H1 (cell line): ENCODE measurements at regions not wholly inside any gene's neighbourhood (a gene's known extent, or its start where the extent isn't known, plus 50 kb on each side); places are given as distances from the start of the nearest gene placed in this dataset.

Experiments used
- CTCF ChIA-PET: fragments of 300-600 bp; sonication (Branson Sonifier 250); formaldehyde crosslinking; loops from one replicate; lab custom pipeline; 2021; ENCODE audit not compliant: partially characterized antibody; lab: Charles Lee
- POLR2A ChIA-PET: fragments of 300-600 bp; sonication (Branson Sonifier 250); formaldehyde crosslinking; loops from one replicate; lab custom pipeline; 2021; ENCODE audit warnings: inconsistent platforms; ENCODE audit not compliant: partially characterized antibody; lab: Charles Lee
- DNase-seq, 2 experiments: peaks; one replicate each; pipeline versions ENCODE4 v3.0.0 to v3.0.0-alpha.2; 2010 to 2022; ENCODE audit warnings: low spot score in 2 of 2, low read depth in 1 of 2, mixed read lengths in 1 of 2
- FAIRE-seq: peaks from 2 replicates; lab custom pipeline; 2011; peaks lifted over from hg19 to GRCh38; lab: Jason Lieb, UNC
- H2AFZ ChIP-seq: 2 replicates; pipeline ENCODE4 v1.8.1; 2012; ENCODE audit warnings: low read length, inconsistent platforms
- H2AK5ac ChIP-seq: 2 replicates; pipeline ENCODE4 v1.6.1; 2013; ENCODE audit warnings: low read depth, low read length
- H2BK120ac ChIP-seq: replicated peaks from 2 replicates; pipeline ENCODE3; 2013; ENCODE audit warnings: low read depth, low read length, inconsistent platforms
- H2BK12ac ChIP-seq: 2 replicates; pipeline ENCODE4 v1.6.1; 2013; ENCODE audit warnings: low read depth, low read length
- H2BK15ac ChIP-seq: 2 replicates; pipeline ENCODE4 v1.6.1; 2013; ENCODE audit warnings: low read length
- H2BK20ac ChIP-seq: 2 replicates; pipeline ENCODE4 v1.6.1; 2013; ENCODE audit warnings: low read length
- H2BK5ac ChIP-seq: 2 replicates; pipeline ENCODE4 v1.6.1; 2013; ENCODE audit warnings: low read depth, low read length
- H3K14ac ChIP-seq: 2 replicates; pipeline ENCODE4 v1.6.1; 2013; ENCODE audit warnings: inconsistent platforms; ENCODE audit not compliant: insufficient read length
- H3K18ac ChIP-seq: 2 replicates; pipeline ENCODE4 v1.6.1; 2013; ENCODE audit warnings: low read length; ENCODE audit errors: extremely low read depth
- H3K23ac ChIP-seq: 2 replicates; pipeline ENCODE4 v1.6.1; 2013; ENCODE audit warnings: inconsistent platforms; ENCODE audit not compliant: insufficient read length
- H3K23me2 ChIP-seq: 2 replicates; pipeline ENCODE4 v1.6.1; 2013; ENCODE audit warnings: low read depth, low read length
- H3K27ac ChIP-seq: 2 replicates; pipeline ENCODE4 v1.6.1; 2011; ENCODE audit warnings: low read depth, low read length, inconsistent platforms
- H3K27me3 ChIP-seq, 4 experiments: replicated peaks in 1 of 4; 1 replicate in 1 of 4; 2 replicates in 3 of 4; pipeline versions ENCODE4 v1.6.1 to v1.8.1; 2011 to 2013; ENCODE audit warnings: low read length in 3 of 4, mild to moderate bottlenecking in 3 of 4, inconsistent platforms in 2 of 4, mixed read lengths in 2 of 4, moderate library complexity in 1 of 4; ENCODE audit not compliant: control insufficient read depth in 3 of 4, insufficient read depth in 3 of 4; ENCODE audit errors: extremely low read depth in 1 of 4
- H3K36me3 ChIP-seq, 4 experiments: 2 replicates each; pipeline versions ENCODE4 v1.6.1 to v1.8.1; 2011 to 2013; ENCODE audit warnings: mild to moderate bottlenecking in 4 of 4, low read length in 3 of 4, moderate library complexity in 2 of 4, control low read depth in 1 of 4, inconsistent platforms in 1 of 4; ENCODE audit not compliant: insufficient read depth in 4 of 4, control insufficient read depth in 2 of 4
- H3K4ac ChIP-seq: replicated peaks from 2 replicates; pipeline ENCODE3; 2013; ENCODE audit warnings: low read length, low read depth, mixed read lengths, inconsistent platforms; ENCODE audit not compliant: insufficient read length
- H3K4me1 ChIP-seq, 4 experiments: replicated peaks in 1 of 4; 1 replicate in 1 of 4; 2 replicates in 3 of 4; pipeline versions ENCODE4 v1.6.1 to v1.8.1; 2011 to 2013; ENCODE audit warnings: low read length in 3 of 4, inconsistent platforms in 2 of 4, mixed read lengths in 1 of 4; ENCODE audit not compliant: insufficient read depth in 4 of 4, control insufficient read depth in 3 of 4
- H3K4me2 ChIP-seq, 2 experiments: 2 replicates each; pipeline versions ENCODE4 v1.6.1 to v1.8.1; 2011 to 2013; ENCODE audit warnings: low read depth in 2 of 2, low read length in 2 of 2, control low read depth in 1 of 2, inconsistent platforms in 1 of 2, mild to moderate bottlenecking in 1 of 2; ENCODE audit not compliant: insufficient read depth in 1 of 2
- H3K4me3 ChIP-seq, 4 experiments: fragments of 200-600, 300-600 bp in 1 of 4; sonication (generic), shearing (Covaris generic), sonication (Bioruptor Twin) in 1 of 4; 2 replicates each; pipeline versions ENCODE4 v1.5.1 to v1.8.1; 2011 to 2016; ENCODE audit warnings: low read length in 4 of 4, low read depth in 3 of 4, control low read depth in 2 of 4, inconsistent platforms in 2 of 4, mild to moderate bottlenecking in 2 of 4, mixed read lengths in 1 of 4, moderate library complexity in 1 of 4; ENCODE audit not compliant: insufficient read depth in 2 of 4; ENCODE audit errors: extremely low read depth in 1 of 4
- H3K56ac ChIP-seq: replicated peaks from 2 replicates; pipeline ENCODE3; 2013; ENCODE audit warnings: low read depth, mild to moderate bottlenecking, mixed read lengths, low read length, inconsistent platforms; ENCODE audit not compliant: insufficient read length
- H3K79me1 ChIP-seq: 2 replicates; pipeline ENCODE4 v1.6.1; 2013; ENCODE audit warnings: low read depth, low read length, control low read depth
- H3K79me2 ChIP-seq, 2 experiments: 2 replicates each; pipeline versions ENCODE4 v1.6.1 to v1.8.1; 2012 to 2013; ENCODE audit warnings: low read length in 2 of 2, mild to moderate bottlenecking in 2 of 2, inconsistent platforms in 1 of 2; ENCODE audit not compliant: insufficient read depth in 2 of 2, control insufficient read depth in 1 of 2
- H3K9ac ChIP-seq, 4 experiments: replicated peaks in 1 of 4; 1 replicate in 1 of 4; 2 replicates in 3 of 4; pipeline versions ENCODE4 v1.6.1 to v1.8.1; 2011 to 2013; ENCODE audit warnings: low read depth in 3 of 4, low read length in 3 of 4, control low read depth in 2 of 4, mild to moderate bottlenecking in 2 of 4, moderate library complexity in 2 of 4, inconsistent platforms in 1 of 4; ENCODE audit errors: extremely low read depth in 1 of 4
- H3K9me3 ChIP-seq, 2 experiments: 2 replicates each; pipeline versions ENCODE4 v1.6.1 to v1.8.1; 2012 to 2013; ENCODE audit warnings: mild to moderate bottlenecking in 2 of 2, moderate library complexity in 2 of 2, control low read depth in 1 of 2, inconsistent platforms in 1 of 2, low read depth in 1 of 2, low read length in 1 of 2, mixed read lengths in 1 of 2; ENCODE audit not compliant: insufficient read depth in 2 of 2
- H4K20me1 ChIP-seq, 2 experiments: replicated peaks in 1 of 2; 2 replicates each; pipeline versions ENCODE3 to v1.8.1; 2011 to 2013; ENCODE audit warnings: inconsistent platforms in 2 of 2, low read length in 2 of 2, mild to moderate bottlenecking in 1 of 2; ENCODE audit not compliant: insufficient read depth in 2 of 2, control insufficient read depth in 1 of 2
- H4K5ac ChIP-seq: 2 replicates; pipeline ENCODE4 v1.6.1; 2013; ENCODE audit warnings: low read length, low read depth, mixed read lengths, inconsistent platforms; ENCODE audit not compliant: insufficient read length
- H4K8ac ChIP-seq: 2 replicates; pipeline ENCODE4 v1.8.0; 2013; ENCODE audit warnings: mild to moderate bottlenecking, moderate library complexity, low read length, inconsistent platforms; ENCODE audit not compliant: insufficient read depth; ENCODE audit errors: extremely low read depth
- H4K91ac ChIP-seq: replicated peaks from 2 replicates; pipeline ENCODE3; 2013; ENCODE audit warnings: low read length, mixed read lengths, inconsistent platforms; ENCODE audit not compliant: insufficient read length
- KDM5A ChIP-seq: fragments of 200-600 bp; IDR thresholded peaks from 2 replicates; pipeline ENCODE4 v1.7.1; 2012; ENCODE audit warnings: mild to moderate bottlenecking, low read length, inconsistent platforms, mixed read lengths
- NANOG ChIP-seq: IDR thresholded peaks from 2 replicates; pipeline ENCODE4 v1.6.1; 2011; ENCODE audit warnings: low read length, low read depth, mild to moderate bottlenecking, inconsistent platforms; ENCODE audit not compliant: insufficient read depth, poor library complexity, severe bottlenecking
- PHF8 ChIP-seq: fragments of 200-600 bp; sonication (generic); conservative IDR thresholded peaks from 2 replicates; pipeline ENCODE4 v1.7.1; 2012; ENCODE audit warnings: low read depth, mild to moderate bottlenecking, inconsistent platforms, low read length, moderate library complexity
- RAD21 ChIP-seq, 2 experiments: IDR thresholded peaks in 1 of 2; conservative IDR thresholded peaks in 1 of 2; 2 replicates each; pipeline ENCODE4 v1.6.1; 2011; ENCODE audit warnings: low read depth in 2 of 2, low read length in 2 of 2, improper control_type of control experiment in 1 of 2, inconsistent platforms in 1 of 2, mild to moderate bottlenecking in 1 of 2, moderate library complexity in 1 of 2
- SIN3A ChIP-seq, 2 experiments: IDR thresholded peaks in 1 of 2; conservative IDR thresholded peaks in 1 of 2; 2 replicates each; pipeline ENCODE4 v1.6.1; 2011 to 2012; ENCODE audit warnings: low read length in 2 of 2, improper control_type of control experiment in 1 of 2, low read depth in 1 of 2, mild to moderate bottlenecking in 1 of 2
- SP2 ChIP-seq: IDR thresholded peaks from 2 replicates; pipeline ENCODE4 v1.6.1; 2012; ENCODE audit warnings: mild to moderate bottlenecking, low read length, inconsistent platforms
- TCF12 ChIP-seq: IDR thresholded peaks from 2 replicates; pipeline ENCODE4 v1.6.1; 2011; ENCODE audit warnings: low read depth, mild to moderate bottlenecking, low read length
- ZNF274 ChIP-seq: IDR thresholded peaks from 2 replicates; pipeline ENCODE4 v1.7.0; 2012; ENCODE audit warnings: low read length, borderline replicate concordance; ENCODE audit errors: extremely low read depth
- WGBS, 2 experiments: shearing (Covaris generic) in 1 of 2; methylation state at CpG; one replicate each; pipeline versions ENCODE4 v1.1.6 to v1.1.7; 2013 to 2015; ENCODE audit warnings: low lambda C conversion rate in 2 of 2, mixed read lengths in 2 of 2, inconsistent platforms in 1 of 2, low coverage in 1 of 2, missing lambda C conversion rate in 1 of 2; ENCODE audit not compliant: insufficient replicate concordance in 2 of 2, insufficient coverage in 1 of 2, insufficient read length in 1 of 2; ENCODE audit errors: extremely low coverage in 1 of 2, missing lambda C conversion rate in 1 of 2; 5-methylcytosine and 5-hydroxymethylcytosine counted together

GRCh38 chr13:20350382-20350763, 118.3 kb upstream of the GJB6 start:
- TF ChIP-seq PHF8 (no peak), RAD21 (IDR thresholded peaks at IDR 0.05 in 1 of 2, conservative IDR thresholded peaks at IDR 0.05 in 1 of 2; ENCODE audit: low read depth in 2 of 2, low read length in 2 of 2) (no peak), TCF12 (no peak), NANOG (no peak), KDM5A (no peak), SIN3A (conservative IDR thresholded peaks at IDR 0.05 in 1 of 2, IDR thresholded peaks at IDR 0.05 in 1 of 2; ENCODE audit: low read depth in 1 of 2, low read length in 2 of 2) (no peak), ZNF274 (no peak), SP2 (no peak)
- TF ChIP-seq, all 59 proteins: peak for 0
- no peak overlapping the region for H3K14ac ChIP-seq
- H3K27ac ChIP-seq, result no peak overlapping the region
- peaks cover 0 to 7% of the 10 kb centered on the region in 2 experiments for H4K20me1 ChIP-seq
- no peak for FAIRE-seq
- no peak overlapping the region for H4K5ac ChIP-seq
- no peak overlapping the region for H2AK5ac ChIP-seq
- peaks cover 0 to 2% of the 10 kb centered on the region in 2 experiments; a peak in 1 of 4 replicates for H3K9me3 ChIP-seq
- no peak overlapping the region for H4K91ac ChIP-seq
- WGBS, 2 experiments, result 100% methylated on average over 3 of the region's 3 CpGs; no CpG with 5 or more reads in 1 of the 2 experiments
- no peak overlapping the region for H3K9ac ChIP-seq
- no peaks in the 10 kb centered on the region for H3K79me2 ChIP-seq
- H3K4ac ChIP-seq, result no peak overlapping the region
- H3K27me3 ChIP-seq, result no peaks in the 10 kb centered on the region; a peak in 1 of 7 replicates
- H3K4me1 ChIP-seq, result peaks cover 0 to 7% (median 6%) of the 10 kb centered on the region in 4 experiments; a peak in 2 of 7 replicates
- no peak overlapping the region for H2BK15ac ChIP-seq
- no peak overlapping the region for H4K8ac ChIP-seq
- no peak overlapping the region for H2BK5ac ChIP-seq
- no peak overlapping the region for H2BK12ac ChIP-seq
- ChIA-PET CTCF (interaction anchor here (1.3 kb wide), 1 partner anchor 154 kb away, joined by 3 read pairs; no protein-coding TSS in a partner anchor), POLR2A (interaction anchor here (0.6 kb wide), 1 partner anchor 562 kb away, joined by 3 read pairs; no protein-coding TSS in a partner anchor)
- no peaks in the 10 kb centered on the region; a peak in 1 of 8 replicates for H3K36me3 ChIP-seq
- H2BK20ac ChIP-seq, result no peak overlapping the region
- H2BK120ac ChIP-seq, result no peak overlapping the region
- H3K18ac ChIP-seq, result no peak overlapping the region
- H3K79me1 ChIP-seq, result no peaks in the 10 kb centered on the region
- DNase-seq, result no peak
- peaks cover 7% of the 10 kb centered on the region; the same call in 1 of the 2 replicates for H3K23me2 ChIP-seq
- no peak overlapping the region for H3K4me2 ChIP-seq
- H2AFZ ChIP-seq, result no peak overlapping the region
- H3K4me3 ChIP-seq, result no peak overlapping the region
- H3K23ac ChIP-seq, result no peak overlapping the region
- no peak overlapping the region for H3K56ac ChIP-seq
